Fibroblast of lung (primary cell): ENCODE measurements at regions not wholly inside any gene's neighbourhood (a gene's known extent, or its start where the extent isn't known, plus 50 kb on each side); places are given as distances from the start of the nearest gene placed in this dataset.
A peak's percentile ranks its signal among the peaks of the same experiment; 100 is the strongest.

Experiments used
- DNase-seq, 2 donors: peaks; one replicate each; pipeline versions ENCODE4 v3.0.0 to v3.0.0-alpha.2; 2010; ENCODE audit warnings: low read depth in 2 of 2
- H2AFZ ChIP-seq: 2 replicates; pipeline ENCODE4 v1.5.1; 2012; ENCODE audit warnings: low read length, control low read depth, inconsistent platforms
- H3K27ac ChIP-seq: 2 replicates; pipeline ENCODE4 v1.5.1; 2011; ENCODE audit warnings: low read length, control low read depth; ENCODE audit not compliant: insufficient read depth
- H3K27me3 ChIP-seq: 2 replicates; pipeline ENCODE4 v1.5.1; 2011; ENCODE audit warnings: mild to moderate bottlenecking, low read length; ENCODE audit not compliant: control insufficient read depth, insufficient read depth
- H3K36me3 ChIP-seq: 2 replicates; pipeline ENCODE4 v1.5.1; 2011; ENCODE audit warnings: low read length; ENCODE audit not compliant: control insufficient read depth, insufficient read depth
- H3K4me1 ChIP-seq: 2 replicates; pipeline ENCODE4 v1.5.1; 2011; ENCODE audit warnings: low read length; ENCODE audit not compliant: control insufficient read depth, insufficient read depth; ENCODE audit errors: extremely low read depth
- H3K4me2 ChIP-seq: 2 replicates; pipeline ENCODE4 v1.5.1; 2011; ENCODE audit warnings: low read length, control low read depth; ENCODE audit not compliant: insufficient read depth; ENCODE audit errors: extremely low read depth
- H3K4me3 ChIP-seq, 4 experiments: fragments of 200-600 bp in 1 of 4; sonication (generic) in 1 of 4; replicated peaks in 1 of 4; 2 replicates each; pipeline ENCODE4 v1.5.1; 2011 to 2016; ENCODE audit warnings: low read length in 4 of 4, low read depth in 3 of 4, mild to moderate bottlenecking in 3 of 4, control low read depth in 2 of 4, inconsistent platforms in 1 of 4, mixed read lengths in 1 of 4; ENCODE audit not compliant: insufficient read depth in 1 of 4; ENCODE audit errors: control extremely low read depth in 1 of 4
- H3K79me2 ChIP-seq: 2 replicates; pipeline ENCODE4 v1.5.1; 2012; ENCODE audit warnings: mild to moderate bottlenecking, low read length, inconsistent platforms; ENCODE audit not compliant: control insufficient read depth, insufficient read depth
- H3K9ac ChIP-seq: 2 replicates; pipeline ENCODE4 v1.5.1; 2011; ENCODE audit warnings: mild to moderate bottlenecking, low read length, control low read depth; ENCODE audit not compliant: insufficient read depth
- H3K9me3 ChIP-seq: 2 replicates; pipeline ENCODE4 v1.5.1; 2012; ENCODE audit warnings: low read depth, low read length; ENCODE audit not compliant: control insufficient read depth, insufficient read depth
- H4K20me1 ChIP-seq: 2 replicates; pipeline ENCODE4 v1.5.1; 2011; ENCODE audit warnings: low read length; ENCODE audit not compliant: control insufficient read depth, insufficient read depth; ENCODE audit errors: extremely low read depth
- EZH2 ChIP-seq: IDR thresholded peaks from 2 replicates; pipeline ENCODE4 v1.5.1; 2012; ENCODE audit warnings: low read length, control low read depth, mild to moderate bottlenecking; ENCODE audit errors: missing control alignments
- TF ChIP-seq, protein P1 (sequence below), 2 donors: IDR thresholded peaks in 1 of 2; conservative IDR thresholded peaks in 1 of 2; 1 replicate in 1 of 2; 2 replicates in 1 of 2; pipeline ENCODE4 v1.5.1; 2011 to 2012; ENCODE audit warnings: low read length in 2 of 2, control low read depth in 1 of 2, inconsistent platforms in 1 of 2, low read depth in 1 of 2, mild to moderate bottlenecking in 1 of 2

DNA sequence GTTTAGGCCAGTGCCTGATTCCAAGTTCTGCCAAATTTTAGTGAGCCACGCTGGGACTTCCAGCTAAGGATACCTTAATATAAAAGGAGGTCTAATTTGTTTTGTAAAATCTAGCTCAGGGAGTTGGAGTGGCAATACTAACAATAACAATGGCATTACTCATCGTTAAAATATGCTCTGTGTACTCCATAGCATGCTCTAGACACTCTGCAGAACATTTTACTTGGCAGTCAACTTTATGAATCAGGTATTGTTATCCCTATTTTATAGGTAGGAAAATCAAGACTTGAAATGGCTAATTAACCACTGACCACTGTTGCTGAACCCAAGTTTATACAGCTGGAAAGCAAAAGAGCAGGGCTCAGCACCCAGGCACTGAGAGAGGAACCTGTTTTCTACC is 485.0 kb upstream of the KIRREL3 start:
- H4K20me1 ChIP-seq = no peaks in the 10 kb centered on the region
- no peaks in the 10 kb centered on the region for H3K4me1 ChIP-seq
- no peak overlapping the region for H2AFZ ChIP-seq
- no peak overlapping the region for H3K27ac ChIP-seq
- no peaks in the 10 kb centered on the region for H3K36me3 ChIP-seq
- DNase-seq = peak in 1 of 2 donors; percentile 59
- H3K4me2 ChIP-seq = no peak overlapping the region
- no peaks in the 10 kb centered on the region for H3K9me3 ChIP-seq
- no peak overlapping the region for H3K4me3 ChIP-seq
- no peaks in the 10 kb centered on the region for H3K79me2 ChIP-seq
- H3K9ac ChIP-seq = no peak overlapping the region
- no peaks in the 10 kb centered on the region for H3K27me3 ChIP-seq
- TF ChIP-seq, protein P1, sequence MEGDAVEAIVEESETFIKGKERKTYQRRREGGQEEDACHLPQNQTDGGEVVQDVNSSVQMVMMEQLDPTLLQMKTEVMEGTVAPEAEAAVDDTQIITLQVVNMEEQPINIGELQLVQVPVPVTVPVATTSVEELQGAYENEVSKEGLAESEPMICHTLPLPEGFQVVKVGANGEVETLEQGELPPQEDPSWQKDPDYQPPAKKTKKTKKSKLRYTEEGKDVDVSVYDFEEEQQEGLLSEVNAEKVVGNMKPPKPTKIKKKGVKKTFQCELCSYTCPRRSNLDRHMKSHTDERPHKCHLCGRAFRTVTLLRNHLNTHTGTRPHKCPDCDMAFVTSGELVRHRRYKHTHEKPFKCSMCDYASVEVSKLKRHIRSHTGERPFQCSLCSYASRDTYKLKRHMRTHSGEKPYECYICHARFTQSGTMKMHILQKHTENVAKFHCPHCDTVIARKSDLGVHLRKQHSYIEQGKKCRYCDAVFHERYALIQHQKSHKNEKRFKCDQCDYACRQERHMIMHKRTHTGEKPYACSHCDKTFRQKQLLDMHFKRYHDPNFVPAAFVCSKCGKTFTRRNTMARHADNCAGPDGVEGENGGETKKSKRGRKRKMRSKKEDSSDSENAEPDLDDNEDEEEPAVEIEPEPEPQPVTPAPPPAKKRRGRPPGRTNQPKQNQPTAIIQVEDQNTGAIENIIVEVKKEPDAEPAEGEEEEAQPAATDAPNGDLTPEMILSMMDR (conservative IDR thresholded peaks at IDR 0.05 in 1 of 2, IDR thresholded peaks at IDR 0.05 in 1 of 2; ENCODE audit: low read depth in 1 of 2, low read length in 2 of 2) = no peak
- no peak for TF ChIP-seq EZH2

DNA sequence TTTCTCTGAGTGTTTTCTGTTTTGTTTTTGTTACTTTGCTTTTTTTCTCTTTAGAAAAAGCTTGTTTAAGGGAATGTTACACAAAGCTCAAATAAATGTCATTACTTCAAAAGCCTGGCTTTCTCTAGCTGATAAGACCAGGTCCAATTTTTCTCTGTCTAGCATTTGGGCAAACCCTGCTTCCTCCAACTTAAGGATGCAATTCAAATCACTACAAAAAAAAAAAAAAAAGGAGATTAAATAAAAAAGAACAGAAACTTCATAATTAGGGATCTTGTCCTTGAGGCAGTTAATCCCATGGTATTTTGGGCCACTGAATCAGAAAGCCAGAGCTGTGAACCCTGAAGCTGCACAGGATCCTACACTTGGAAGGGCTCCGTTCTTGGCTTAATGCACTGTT is 480.8 kb upstream of the KIRREL3 start:
- Histone ChIP-seq H2AFZ (no peak overlapping the region), H3K9ac (no peak overlapping the region), H3K79me2 (no peaks in the 10 kb centered on the region), H4K20me1 (no peaks in the 10 kb centered on the region), H3K27ac (no peak overlapping the region), H3K4me1 (no peaks in the 10 kb centered on the region), H3K4me2 (no peak overlapping the region), H3K9me3 (no peaks in the 10 kb centered on the region), H3K27me3 (no peaks in the 10 kb centered on the region), H3K4me3 (no peak overlapping the region), H3K36me3 (no peaks in the 10 kb centered on the region)
- no peak for DNase-seq
- TF ChIP-seq EZH2 = no peak
- TF ChIP-seq, protein P1 (conservative IDR thresholded peaks at IDR 0.05 in 1 of 2, IDR thresholded peaks at IDR 0.05 in 1 of 2; ENCODE audit: low read depth in 1 of 2, low read length in 2 of 2) = no peak

DNA sequence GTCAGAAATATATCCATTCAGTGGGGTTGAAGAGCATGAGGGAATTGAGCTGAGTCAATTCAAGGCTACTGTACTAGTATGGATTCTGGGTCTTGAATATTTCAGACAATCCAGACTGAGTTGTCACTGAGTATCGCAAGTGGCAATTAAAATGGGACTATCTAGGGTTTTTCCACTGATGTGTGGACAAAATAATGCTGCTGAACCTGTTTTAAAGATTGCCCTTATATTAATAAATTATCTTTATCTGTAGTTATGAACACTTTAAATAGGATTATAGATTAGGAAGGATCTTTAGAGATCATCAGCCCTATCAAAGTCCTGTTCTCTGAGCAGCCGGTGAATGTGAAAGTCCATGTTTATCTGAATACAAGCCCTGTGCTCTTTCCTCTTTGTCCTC is 478.3 kb upstream of the KIRREL3 start:
- no peaks in the 10 kb centered on the region for H3K4me1 ChIP-seq
- H3K4me2 ChIP-seq = no peak overlapping the region
- H4K20me1 ChIP-seq = no peaks in the 10 kb centered on the region
- DNase-seq = no peak
- no peaks in the 10 kb centered on the region for H3K27me3 ChIP-seq
- H3K36me3 ChIP-seq = no peaks in the 10 kb centered on the region
- TF ChIP-seq, protein P1 (conservative IDR thresholded peaks at IDR 0.05 in 1 of 2, IDR thresholded peaks at IDR 0.05 in 1 of 2; ENCODE audit: low read depth in 1 of 2, low read length in 2 of 2) = no peak
- TF ChIP-seq EZH2 = no peak
- no peak overlapping the region for H2AFZ ChIP-seq
- H3K4me3 ChIP-seq = no peak overlapping the region
- H3K9ac ChIP-seq = no peak overlapping the region
- H3K27ac ChIP-seq = no peak overlapping the region
- H3K79me2 ChIP-seq = no peaks in the 10 kb centered on the region
- H3K9me3 ChIP-seq = no peaks in the 10 kb centered on the region
